SU-DHL-6 (cell line): ENCODE measurements at regions not wholly inside any gene's neighbourhood (a gene's known extent, or its start where the extent isn't known, plus 50 kb on each side); places are given as distances from the start of the nearest gene placed in this dataset.
A peak's percentile ranks its signal among the peaks of the same experiment; 100 is the strongest.

Experiments used
- H2AFZ ChIP-seq: fragments of 200-600 bp; sonication (generic); 2 replicates; pipeline ENCODE4 v1.6.1; 2014; ENCODE audit warnings: low read depth, mild to moderate bottlenecking, moderate library complexity, mixed read lengths, antibody characterized with exemption, low read length; ENCODE audit not compliant: severe bottlenecking
- H3F3A ChIP-seq: fragments of 200-600 bp; shearing (Covaris generic); 2 replicates; pipeline ENCODE4 v1.6.0; 2016; ENCODE audit warnings: antibody characterized with exemption, mild to moderate bottlenecking; ENCODE audit not compliant: insufficient read depth
- H3K27ac ChIP-seq: fragments of 200-600 bp; sonication (generic); 2 replicates; pipeline ENCODE4 v1.5.1; 2016; ENCODE audit warnings: low read depth, mild to moderate bottlenecking, low read length, moderate library complexity, mixed read lengths
- H3K27me3 ChIP-seq: fragments of 200-600 bp; sonication (generic), shearing (Covaris generic); 2 replicates; pipeline ENCODE4 v1.6.0; 2014; ENCODE audit warnings: mild to moderate bottlenecking, low read length
- H3K36me3 ChIP-seq: fragments of 200-600 bp; sonication (generic); 2 replicates; pipeline ENCODE4 v1.6.1; 2014; ENCODE audit warnings: mild to moderate bottlenecking, low read length, mixed read lengths
- H3K4me2 ChIP-seq: fragments of 300-600, 200-600 bp; shearing (Covaris generic), sonication (generic); 2 replicates; pipeline ENCODE4 v1.6.0; 2014; ENCODE audit warnings: low read length, low read depth, mild to moderate bottlenecking; ENCODE audit not compliant: poor library complexity, severe bottlenecking
- H3K4me3 ChIP-seq: fragments of 200-600 bp; sonication (generic); 2 replicates; pipeline ENCODE4 v1.5.1; 2014; ENCODE audit warnings: antibody characterized with exemption, low read length, mild to moderate bottlenecking, mixed read lengths; ENCODE audit not compliant: insufficient read depth, poor library complexity, severe bottlenecking
- H3K79me2 ChIP-seq: fragments of 200-600 bp; sonication (generic); 2 replicates; pipeline ENCODE4 v1.6.1; 2014; ENCODE audit warnings: mild to moderate bottlenecking, low read length, moderate library complexity; ENCODE audit not compliant: insufficient read depth
- H3K9ac ChIP-seq: fragments of 200-600 bp; sonication (generic); 2 replicates; pipeline ENCODE4 v1.7.0; 2014; ENCODE audit warnings: mild to moderate bottlenecking, low read length
- H3K9me2 ChIP-seq: fragments of 200-600 bp; sonication (generic); replicated peaks from 2 replicates; pipeline ENCODE4 v1.6.1; 2014; ENCODE audit warnings: low read length; ENCODE audit not compliant: insufficient read depth
- H3K9me3 ChIP-seq: fragments of 200-600 bp; sonication (generic); 2 replicates; pipeline ENCODE4 v1.6.1; 2014; ENCODE audit warnings: low read length, mixed read lengths; ENCODE audit not compliant: insufficient read depth
- H4K20me1 ChIP-seq: fragments of 200-600 bp; sonication (generic); 2 replicates; pipeline ENCODE4 v1.6.1; 2014; ENCODE audit warnings: low read depth, mild to moderate bottlenecking, antibody characterized with exemption, low read length, moderate library complexity, mixed read lengths
- EZH2phosphoT487 ChIP-seq: fragments of 200-600 bp; sonication (generic), shearing (Covaris generic); conservative IDR thresholded peaks from 2 replicates; pipeline ENCODE4 v1.6.1; 2018; ENCODE audit warnings: mild to moderate bottlenecking, antibody characterized with exemption, low read length, moderate library complexity, mixed read lengths
- TF ChIP-seq, protein P1 (sequence below): fragments of 200-600 bp; sonication (generic); IDR thresholded peaks from one replicate; pipeline ENCODE4 v1.5.1; 2017; ENCODE audit warnings: antibody characterized with exemption, mild to moderate bottlenecking, low read length, moderate library complexity; ENCODE audit not compliant: insufficient read depth, poor library complexity, severe bottlenecking

DNA sequence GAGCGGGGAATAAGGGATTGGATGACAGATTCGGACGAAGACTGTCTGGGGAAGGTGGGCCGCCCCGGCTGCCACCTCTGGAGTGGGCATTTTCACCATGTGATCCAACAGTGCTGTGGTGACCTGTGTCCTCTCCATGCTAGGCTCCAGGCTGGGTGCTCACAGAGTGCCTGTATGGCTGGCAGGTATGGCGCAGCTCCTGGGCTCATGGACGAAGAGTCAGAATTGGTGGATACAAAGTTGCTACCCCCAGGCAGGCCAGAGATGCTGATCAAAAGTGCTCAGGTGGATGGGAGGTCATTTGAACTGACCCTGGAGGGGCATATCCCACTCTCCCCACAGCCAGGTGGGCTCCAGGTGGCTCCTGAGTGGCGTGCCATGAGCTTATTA, 111.3 kb upstream of the UQCRFS1 start:
- Histone ChIP-seq H2AFZ (no peak overlapping the region), H3K9me3 (no peaks in the 10 kb centered on the region; the same call in 1 of the 2 replicates)

DNA sequence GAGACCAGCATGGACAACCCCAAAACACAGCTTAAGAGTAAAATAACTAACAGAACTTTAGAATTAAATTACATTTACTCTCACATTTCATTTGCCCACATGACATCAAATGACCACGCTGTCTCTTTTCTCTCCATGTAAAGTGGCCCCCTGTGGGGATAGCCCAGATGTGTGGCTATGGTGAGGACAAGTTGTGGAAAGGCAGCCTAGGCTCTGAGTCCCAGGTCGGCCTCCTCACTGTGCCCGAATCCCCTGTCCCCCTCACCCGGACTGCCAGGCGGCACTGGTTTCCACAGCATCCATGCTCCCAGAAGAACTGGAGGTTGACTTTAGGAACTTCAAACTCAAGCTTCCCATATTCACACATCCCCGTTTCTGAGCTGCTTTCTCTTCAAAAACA, 111.8 kb upstream of the UQCRFS1 start:
- Histone ChIP-seq H3K4me2 (peak overlapping the region; percentile 33), H3F3A (no peaks in the 10 kb centered on the region), H3K27ac (0 out of 2 replicates have a peak overlapping the region, but pooled peaks have one; percentile 61), H4K20me1 (no peaks in the 10 kb centered on the region), H3K9me3 (no peaks in the 10 kb centered on the region; the same call in 1 of the 2 replicates), H3K9me2 (no peaks in the 10 kb centered on the region), H2AFZ (peak overlapping the region; percentile 38), H3K9ac (no peak overlapping the region), H3K4me3 (no peak overlapping the region), H3K79me2 (no peaks in the 10 kb centered on the region), H3K36me3 (no peaks in the 10 kb centered on the region), H3K27me3 (no peaks in the 10 kb centered on the region)
- TF ChIP-seq, protein P1, sequence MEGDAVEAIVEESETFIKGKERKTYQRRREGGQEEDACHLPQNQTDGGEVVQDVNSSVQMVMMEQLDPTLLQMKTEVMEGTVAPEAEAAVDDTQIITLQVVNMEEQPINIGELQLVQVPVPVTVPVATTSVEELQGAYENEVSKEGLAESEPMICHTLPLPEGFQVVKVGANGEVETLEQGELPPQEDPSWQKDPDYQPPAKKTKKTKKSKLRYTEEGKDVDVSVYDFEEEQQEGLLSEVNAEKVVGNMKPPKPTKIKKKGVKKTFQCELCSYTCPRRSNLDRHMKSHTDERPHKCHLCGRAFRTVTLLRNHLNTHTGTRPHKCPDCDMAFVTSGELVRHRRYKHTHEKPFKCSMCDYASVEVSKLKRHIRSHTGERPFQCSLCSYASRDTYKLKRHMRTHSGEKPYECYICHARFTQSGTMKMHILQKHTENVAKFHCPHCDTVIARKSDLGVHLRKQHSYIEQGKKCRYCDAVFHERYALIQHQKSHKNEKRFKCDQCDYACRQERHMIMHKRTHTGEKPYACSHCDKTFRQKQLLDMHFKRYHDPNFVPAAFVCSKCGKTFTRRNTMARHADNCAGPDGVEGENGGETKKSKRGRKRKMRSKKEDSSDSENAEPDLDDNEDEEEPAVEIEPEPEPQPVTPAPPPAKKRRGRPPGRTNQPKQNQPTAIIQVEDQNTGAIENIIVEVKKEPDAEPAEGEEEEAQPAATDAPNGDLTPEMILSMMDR, result no peak
- no peak for TF ChIP-seq EZH2phosphoT487

More for the DNA sequence above, 111.3 kb upstream of the UQCRFS1 start:
- Histone ChIP-seq H3K36me3 (no peaks in the 10 kb centered on the region), H3K79me2 (no peaks in the 10 kb centered on the region), H4K20me1 (no peaks in the 10 kb centered on the region), H3K4me2 (no peak overlapping the region), H3K27ac (no peak overlapping the region), H3K4me3 (no peak overlapping the region), H3K9ac (no peak overlapping the region), H3F3A (no peaks in the 10 kb centered on the region), H3K27me3 (no peaks in the 10 kb centered on the region), H3K9me2 (no peaks in the 10 kb centered on the region)
- TF ChIP-seq, protein P1, result no peak
- TF ChIP-seq EZH2phosphoT487, result no peak

DNA sequence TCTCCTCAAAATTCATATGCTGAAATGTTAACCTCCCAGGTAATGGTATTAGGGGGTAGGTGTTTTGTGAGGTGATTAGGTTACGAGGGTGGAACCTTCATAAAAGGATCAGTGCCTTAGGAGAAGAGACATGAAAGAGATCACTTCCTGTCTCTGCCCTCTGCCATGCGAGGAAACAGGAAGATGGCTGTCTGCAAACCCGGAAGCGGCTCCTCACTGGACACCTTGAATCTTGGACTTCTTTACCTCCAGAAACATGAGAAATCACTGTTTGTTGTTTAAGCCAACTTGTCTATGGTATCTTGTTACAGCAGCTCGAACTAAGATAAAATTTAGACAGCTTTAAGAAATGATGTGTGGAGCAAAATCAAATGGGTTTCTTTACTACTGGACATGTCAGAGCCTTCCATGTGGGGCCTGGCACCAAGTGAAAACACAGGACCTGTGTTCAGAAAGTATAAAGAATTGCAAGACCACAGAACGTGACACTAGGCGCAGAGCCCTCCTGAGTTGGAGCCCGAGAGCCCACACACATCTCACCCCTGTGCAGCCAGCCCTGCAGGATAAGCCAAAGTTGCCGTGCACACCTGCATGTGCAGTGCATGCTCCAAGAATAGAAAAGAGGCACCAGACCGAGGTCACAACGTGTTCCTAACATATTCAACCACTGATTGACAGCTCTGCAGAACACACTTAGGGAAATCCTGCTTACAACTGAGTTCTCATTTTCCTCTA, 112.5 kb upstream of the UQCRFS1 start:
- Histone ChIP-seq H3K4me2 (peak overlapping the region; percentile 33), H3K36me3 (no peaks in the 10 kb centered on the region), H3K9me3 (no peaks in the 10 kb centered on the region; the same call in 1 of the 2 replicates), H3F3A (no peaks in the 10 kb centered on the region), H3K9ac (no peak overlapping the region), H2AFZ (peak overlapping the region; percentile 38), H3K4me3 (no peak overlapping the region), H3K79me2 (no peaks in the 10 kb centered on the region), H4K20me1 (no peaks in the 10 kb centered on the region), H3K9me2 (no peaks in the 10 kb centered on the region), H3K27me3 (no peaks in the 10 kb centered on the region), H3K27ac (peak overlapping the region; percentile 61)
- TF ChIP-seq, protein P1, result no peak
- no peak for TF ChIP-seq EZH2phosphoT487
